Endodermal cell (in vitro differentiated cells): ENCODE measurements at regions not wholly inside any gene's neighbourhood (a gene's known extent, or its start where the extent isn't known, plus 50 kb on each side); places are given as distances from the start of the nearest gene placed in this dataset.

ENCODE experiments used
- DNase-seq: peaks from one replicate; pipeline ENCODE4 v3.0.0-alpha.2; 2017
- H3K27ac ChIP-seq: 2 replicates; pipeline ENCODE4 v1.5.1; 2013; ENCODE audit warnings: mild to moderate bottlenecking, low read depth, low read length, moderate library complexity
- H3K27me3 ChIP-seq: 2 replicates; pipeline ENCODE4 v1.6.1; 2013; ENCODE audit warnings: mild to moderate bottlenecking, low read length, moderate library complexity; ENCODE audit not compliant: insufficient read depth, control insufficient read depth, poor library complexity, severe bottlenecking
- H3K36me3 ChIP-seq: 2 replicates; pipeline ENCODE4 v1.7.0; 2013; ENCODE audit warnings: mild to moderate bottlenecking, low read length, moderate library complexity; ENCODE audit not compliant: control insufficient read depth, insufficient read depth
- H3K4me1 ChIP-seq: one replicate; pipeline ENCODE4 v1.7.0; 2013; ENCODE audit warnings: low read length; ENCODE audit not compliant: control insufficient read depth, insufficient read depth
- H3K4me3 ChIP-seq: 2 replicates; pipeline ENCODE4 v1.5.1; 2013; ENCODE audit warnings: mild to moderate bottlenecking, low read length, moderate library complexity
- H3K9ac ChIP-seq: 2 replicates; pipeline ENCODE4 v1.6.1; 2013; ENCODE audit warnings: mild to moderate bottlenecking, low read length, moderate library complexity; ENCODE audit not compliant: poor library complexity, severe bottlenecking; ENCODE audit errors: extremely low read depth
- H3K9me3 ChIP-seq: 2 replicates; pipeline ENCODE4 v1.6.1; 2013; ENCODE audit warnings: mild to moderate bottlenecking, low read length, moderate library complexity; ENCODE audit not compliant: control insufficient read depth
- H3K27ac Mint-ChIP-seq: 2 replicates; pipeline ENCODE4 v1.8.0; 2020; ENCODE audit warnings: mixed read lengths
- H3K27me3 Mint-ChIP-seq: 2 replicates; pipeline ENCODE4 v1.8.0; 2021; ENCODE audit warnings: mild to moderate bottlenecking, mixed read lengths; ENCODE audit not compliant: insufficient read depth
- H3K36me3 Mint-ChIP-seq: 2 replicates; pipeline ENCODE4 v1.8.0; 2020; ENCODE audit warnings: low read depth, mixed read lengths
- H3K4me1 Mint-ChIP-seq: 2 replicates; pipeline ENCODE4 v1.8.0; 2020; ENCODE audit warnings: mixed read lengths
- H3K4me3 Mint-ChIP-seq: 2 replicates; pipeline ENCODE4 v1.8.0; 2020; ENCODE audit warnings: mild to moderate bottlenecking, moderate library complexity, mixed read lengths
- H3K9me3 Mint-ChIP-seq: 2 replicates; pipeline ENCODE4 v1.8.0; 2020; ENCODE audit warnings: mild to moderate bottlenecking, mixed read lengths
- WGBS, 2 experiments: methylation state at CpG; one replicate each; pipeline versions ENCODE4 v1.1.5 to v1.1.7; 2013; ENCODE audit warnings: missing lambda C conversion rate in 2 of 2, mixed read lengths in 1 of 2; ENCODE audit not compliant: insufficient coverage in 1 of 2, insufficient read length in 1 of 2; 5-methylcytosine and 5-hydroxymethylcytosine counted together
- TF ChIP-seq, protein P1 (sequence below): fragments of 200-600 bp; sonication (generic); conservative IDR thresholded peaks from 2 replicates; pipeline ENCODE4 v1.5.0; 2021; ENCODE audit warnings: antibody characterized with exemption, mild to moderate bottlenecking

DNA sequence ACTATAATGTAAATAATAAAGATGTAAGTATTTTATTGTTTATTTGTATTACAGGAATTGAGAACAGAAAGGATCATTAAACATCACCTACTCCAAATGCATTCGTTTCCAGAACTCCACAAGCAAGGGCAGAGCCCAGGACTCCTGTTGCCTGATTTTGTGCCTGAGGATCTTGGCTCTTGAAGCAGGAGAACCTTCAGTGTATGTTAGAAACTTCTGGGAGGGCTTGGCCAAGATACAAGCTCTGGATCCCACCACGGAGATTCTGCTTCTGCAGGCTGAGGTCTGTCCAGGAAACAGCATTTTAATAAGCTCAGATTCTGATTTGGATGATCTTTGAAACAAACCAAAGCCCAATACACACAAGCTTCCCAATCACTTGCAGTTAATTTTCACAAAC, 142.4 kb upstream of the SOX11 start:
- Mint-ChIP-seq H3K27me3 (no peaks in the 10 kb centered on the region), H3K9me3 (peaks cover 16% of the 10 kb centered on the region), H3K4me1 (peaks cover 2% of the 10 kb centered on the region), H3K36me3 (peaks cover 3% of the 10 kb centered on the region), H3K4me3 (no peak overlapping the region), H3K27ac (no peak overlapping the region)
- Histone ChIP-seq H3K27me3 (no peaks in the 10 kb centered on the region), H3K9me3 (peaks cover 11% of the 10 kb centered on the region), H3K4me3 (no peak overlapping the region), H3K9ac (no peak overlapping the region), H3K4me1 (no peaks in the 10 kb centered on the region), H3K36me3 (no peaks in the 10 kb centered on the region), H3K27ac (no peak overlapping the region)
- WGBS, 2 experiments: 91% methylated on average over 2 of the region's 2 CpGs; no CpG with 5 or more reads in 1 of the 2 experiments
- DNase-seq: no peak
- TF ChIP-seq, protein P1, sequence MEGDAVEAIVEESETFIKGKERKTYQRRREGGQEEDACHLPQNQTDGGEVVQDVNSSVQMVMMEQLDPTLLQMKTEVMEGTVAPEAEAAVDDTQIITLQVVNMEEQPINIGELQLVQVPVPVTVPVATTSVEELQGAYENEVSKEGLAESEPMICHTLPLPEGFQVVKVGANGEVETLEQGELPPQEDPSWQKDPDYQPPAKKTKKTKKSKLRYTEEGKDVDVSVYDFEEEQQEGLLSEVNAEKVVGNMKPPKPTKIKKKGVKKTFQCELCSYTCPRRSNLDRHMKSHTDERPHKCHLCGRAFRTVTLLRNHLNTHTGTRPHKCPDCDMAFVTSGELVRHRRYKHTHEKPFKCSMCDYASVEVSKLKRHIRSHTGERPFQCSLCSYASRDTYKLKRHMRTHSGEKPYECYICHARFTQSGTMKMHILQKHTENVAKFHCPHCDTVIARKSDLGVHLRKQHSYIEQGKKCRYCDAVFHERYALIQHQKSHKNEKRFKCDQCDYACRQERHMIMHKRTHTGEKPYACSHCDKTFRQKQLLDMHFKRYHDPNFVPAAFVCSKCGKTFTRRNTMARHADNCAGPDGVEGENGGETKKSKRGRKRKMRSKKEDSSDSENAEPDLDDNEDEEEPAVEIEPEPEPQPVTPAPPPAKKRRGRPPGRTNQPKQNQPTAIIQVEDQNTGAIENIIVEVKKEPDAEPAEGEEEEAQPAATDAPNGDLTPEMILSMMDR: no peak

GRCh38 chr2:5555636-5556035, 136.5 kb upstream of the SOX11 start:
- Mint-ChIP-seq H3K4me1 (no peaks in the 10 kb centered on the region), H3K4me3 (no peak overlapping the region), H3K36me3 (no peaks in the 10 kb centered on the region), H3K9me3 (peaks cover 5% of the 10 kb centered on the region), H3K27me3 (no peaks in the 10 kb centered on the region), H3K27ac (no peak overlapping the region)
- no peaks in the 10 kb centered on the region for H3K9me3 ChIP-seq
- no peaks in the 10 kb centered on the region for H3K36me3 ChIP-seq
- H3K4me1 ChIP-seq: no peaks in the 10 kb centered on the region
- no peak for DNase-seq
- H3K4me3 ChIP-seq: no peak overlapping the region
- TF ChIP-seq, protein P1: no peak
- no peak overlapping the region for H3K9ac ChIP-seq
- WGBS, 2 experiments: 94 to 97% methylated on average over 9 to 11 of the region's 11 CpGs
- no peak overlapping the region for H3K27ac ChIP-seq
- H3K27me3 ChIP-seq: no peaks in the 10 kb centered on the region

DNA sequence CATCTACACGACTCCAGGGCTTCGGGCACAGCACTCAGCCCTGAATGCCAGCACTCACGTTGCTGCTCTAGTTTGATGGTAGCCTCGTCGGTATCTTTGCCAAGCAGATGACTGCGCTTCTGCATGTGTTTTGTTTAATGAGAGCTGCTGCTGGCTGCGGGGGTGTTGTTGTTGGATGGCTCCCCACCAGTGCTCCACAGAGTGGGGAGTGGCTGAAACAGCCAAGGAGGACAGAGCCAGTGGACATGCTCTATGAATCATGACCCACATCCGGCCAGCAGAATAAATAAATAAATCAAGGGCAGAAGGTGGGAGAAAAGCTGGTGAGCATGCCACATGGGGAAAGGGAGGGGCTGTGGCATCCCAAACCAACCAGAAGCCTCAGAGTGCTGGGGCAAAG, 131.2 kb upstream of the SOX11 start:
- Mint-ChIP-seq H3K9me3 (peaks cover 3% of the 10 kb centered on the region), H3K4me3 (no peak overlapping the region)

More for the DNA sequence above, 131.2 kb upstream of the SOX11 start:
- Histone ChIP-seq H3K27ac (no peak overlapping the region), H3K9ac (no peak overlapping the region), H3K9me3 (no peaks in the 10 kb centered on the region), H3K36me3 (no peaks in the 10 kb centered on the region), H3K4me3 (no peak overlapping the region), H3K27me3 (no peaks in the 10 kb centered on the region), H3K4me1 (no peaks in the 10 kb centered on the region)
- Mint-ChIP-seq H3K27me3 (no peaks in the 10 kb centered on the region), H3K36me3 (no peaks in the 10 kb centered on the region), H3K4me1 (no peaks in the 10 kb centered on the region), H3K27ac (no peak overlapping the region)
- DNase-seq: no peak
- TF ChIP-seq, protein P1: no peak
- WGBS, 2 experiments: 86 to 92% methylated on average over 7 to 8 of the region's 8 CpGs
